GM12874 (cell line): ENCODE measurements at regions not wholly inside any gene's neighbourhood (a gene's known extent, or its start where the extent isn't known, plus 50 kb on each side); places are given as distances from the start of the nearest gene placed in this dataset.

Source experiments
- TF ChIP-seq, protein P1 (sequence below): IDR thresholded peaks from 2 replicates; pipeline ENCODE4 v1.5.1; 2011; ENCODE audit warnings: low read depth, mild to moderate bottlenecking, control low read depth, low read length, moderate library complexity; ENCODE audit not compliant: insufficient read depth

DNA sequence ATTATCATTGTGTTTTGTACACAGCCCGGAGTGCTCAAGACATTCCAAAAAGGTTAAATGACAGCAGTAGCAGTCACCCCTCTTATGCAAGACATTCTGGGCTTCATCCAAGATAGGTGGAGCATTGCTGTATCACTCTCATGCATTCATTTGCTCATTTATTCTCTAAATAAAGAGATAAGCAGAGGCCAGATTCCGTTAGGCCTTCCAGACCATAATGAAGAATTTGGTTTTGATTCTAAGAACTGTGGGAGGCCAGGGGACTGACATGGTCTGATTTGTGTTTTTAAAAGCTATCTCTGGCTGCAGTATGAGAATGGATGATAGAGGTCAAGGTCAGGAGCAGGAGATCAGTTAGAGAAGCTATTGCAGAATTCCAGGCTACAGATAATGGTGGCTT, 145.8 kb downstream of the KCNRG start:
- TF ChIP-seq, protein P1, sequence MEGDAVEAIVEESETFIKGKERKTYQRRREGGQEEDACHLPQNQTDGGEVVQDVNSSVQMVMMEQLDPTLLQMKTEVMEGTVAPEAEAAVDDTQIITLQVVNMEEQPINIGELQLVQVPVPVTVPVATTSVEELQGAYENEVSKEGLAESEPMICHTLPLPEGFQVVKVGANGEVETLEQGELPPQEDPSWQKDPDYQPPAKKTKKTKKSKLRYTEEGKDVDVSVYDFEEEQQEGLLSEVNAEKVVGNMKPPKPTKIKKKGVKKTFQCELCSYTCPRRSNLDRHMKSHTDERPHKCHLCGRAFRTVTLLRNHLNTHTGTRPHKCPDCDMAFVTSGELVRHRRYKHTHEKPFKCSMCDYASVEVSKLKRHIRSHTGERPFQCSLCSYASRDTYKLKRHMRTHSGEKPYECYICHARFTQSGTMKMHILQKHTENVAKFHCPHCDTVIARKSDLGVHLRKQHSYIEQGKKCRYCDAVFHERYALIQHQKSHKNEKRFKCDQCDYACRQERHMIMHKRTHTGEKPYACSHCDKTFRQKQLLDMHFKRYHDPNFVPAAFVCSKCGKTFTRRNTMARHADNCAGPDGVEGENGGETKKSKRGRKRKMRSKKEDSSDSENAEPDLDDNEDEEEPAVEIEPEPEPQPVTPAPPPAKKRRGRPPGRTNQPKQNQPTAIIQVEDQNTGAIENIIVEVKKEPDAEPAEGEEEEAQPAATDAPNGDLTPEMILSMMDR, result no peak

DNA sequence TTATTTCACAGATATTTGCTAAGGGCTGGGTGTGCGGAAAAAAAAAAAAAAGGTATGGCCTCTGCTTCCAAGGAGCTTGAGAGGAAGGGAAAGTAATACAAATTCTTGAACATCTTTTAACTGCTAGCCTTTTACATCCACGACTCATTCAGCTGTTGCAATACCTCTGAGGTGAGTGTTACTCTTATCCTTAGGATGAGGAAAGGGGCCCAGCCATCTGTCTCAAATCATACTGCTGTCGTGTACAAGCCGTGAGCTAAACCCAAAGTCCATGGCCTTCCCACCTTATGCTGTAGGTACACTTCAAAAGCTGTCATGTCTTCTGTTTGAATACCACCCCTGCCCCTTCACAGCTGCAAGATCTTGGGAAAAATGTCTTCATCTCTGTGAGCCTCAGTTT, 146.8 kb downstream of the KCNRG start:
- TF ChIP-seq, protein P1, result no peak

DNA sequence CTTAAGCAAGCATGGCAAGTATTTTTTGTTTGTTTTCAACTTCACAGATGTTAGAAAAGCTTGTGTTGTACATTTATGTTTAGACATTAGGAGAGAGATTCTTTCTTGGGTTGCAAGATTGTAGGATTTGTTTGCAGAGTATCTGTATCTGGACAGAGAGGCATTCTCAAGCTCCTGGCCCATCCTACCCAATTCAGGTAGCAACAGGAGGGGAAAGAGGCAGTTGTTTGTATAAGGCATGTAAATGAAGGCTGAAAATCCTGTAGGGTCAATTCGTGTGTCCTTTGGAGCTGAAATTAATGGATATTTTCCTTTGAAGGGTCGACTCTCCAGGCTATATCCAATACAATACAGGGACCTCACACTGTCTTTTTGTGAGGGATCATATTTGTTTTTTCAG, 147.3 kb downstream of the KCNRG start:
- TF ChIP-seq, protein P1, result no peak

DNA sequence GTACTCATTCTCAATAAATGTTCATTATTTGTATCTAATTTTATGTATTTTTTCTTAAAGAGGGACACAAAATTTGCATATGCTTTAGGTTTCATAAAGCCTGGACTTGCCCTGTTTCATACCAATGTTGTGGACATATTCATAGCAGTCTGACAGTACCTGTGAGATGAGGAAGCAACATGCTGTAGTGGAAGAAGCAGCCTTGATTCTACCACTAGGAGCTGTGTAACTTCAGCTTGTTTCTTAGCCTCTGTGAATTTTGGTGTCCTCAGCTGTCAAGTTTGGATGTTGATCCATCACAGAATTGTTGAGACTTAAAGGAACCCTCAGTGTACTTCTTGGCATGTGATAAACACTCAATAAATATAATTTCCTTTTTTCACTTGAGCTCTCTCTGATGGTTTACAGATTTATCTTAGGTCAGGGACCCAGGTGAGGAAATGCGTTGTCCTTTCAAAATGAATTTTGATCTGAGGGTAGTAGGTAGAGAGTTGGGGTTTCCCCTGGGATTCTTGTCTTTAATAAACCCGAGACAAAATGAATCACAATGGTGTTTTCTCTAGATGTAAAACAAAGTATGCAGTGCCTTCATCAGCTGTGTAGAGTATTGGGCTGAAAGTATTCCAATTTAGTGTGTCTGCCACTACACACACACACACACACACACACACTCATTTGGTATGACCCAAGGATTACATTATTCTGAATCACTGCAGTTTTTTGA, 152.1 kb downstream of the KCNRG start:
- TF ChIP-seq, protein P1, result no peak

DNA sequence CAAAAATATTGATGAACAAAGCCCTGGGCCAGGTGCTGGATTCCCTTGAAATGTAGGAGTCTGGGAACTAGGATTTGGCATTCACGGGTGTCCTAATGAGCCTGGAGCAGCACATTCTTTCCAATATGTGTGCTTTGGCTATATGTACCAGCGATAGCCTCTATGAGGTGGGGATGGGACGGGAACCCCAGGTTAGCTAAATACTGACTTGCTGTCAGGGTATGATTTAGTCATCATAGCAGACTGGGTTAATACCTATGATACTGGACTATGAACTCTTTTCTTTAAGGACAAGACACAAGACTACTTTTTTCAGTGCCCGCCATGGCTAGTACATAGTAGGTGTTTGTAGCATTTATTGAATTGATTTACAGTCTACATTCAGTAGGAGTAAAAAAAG, 152.7 kb downstream of the KCNRG start:
- TF ChIP-seq, protein P1, result no peak

DNA sequence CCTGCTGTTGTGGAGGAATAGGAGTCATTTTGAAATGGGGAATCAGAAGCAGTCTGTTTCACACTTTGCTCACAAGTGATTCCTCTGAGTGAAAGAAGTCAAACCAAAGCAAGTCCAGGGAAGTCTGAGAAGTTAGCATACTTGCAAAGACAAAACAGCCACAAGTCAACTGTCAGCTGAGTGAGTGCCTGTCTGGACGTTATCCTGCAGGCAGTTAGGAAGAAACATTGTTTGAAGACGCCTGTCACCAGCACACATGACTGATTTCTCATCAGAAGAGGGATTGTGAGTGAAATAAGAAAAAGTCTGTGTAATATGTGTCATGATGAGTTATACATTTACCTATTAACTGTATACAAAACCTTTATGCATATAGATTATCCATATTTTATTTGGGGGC, 153.5 kb downstream of the KCNRG start:
- TF ChIP-seq, protein P1, result no peak

DNA sequence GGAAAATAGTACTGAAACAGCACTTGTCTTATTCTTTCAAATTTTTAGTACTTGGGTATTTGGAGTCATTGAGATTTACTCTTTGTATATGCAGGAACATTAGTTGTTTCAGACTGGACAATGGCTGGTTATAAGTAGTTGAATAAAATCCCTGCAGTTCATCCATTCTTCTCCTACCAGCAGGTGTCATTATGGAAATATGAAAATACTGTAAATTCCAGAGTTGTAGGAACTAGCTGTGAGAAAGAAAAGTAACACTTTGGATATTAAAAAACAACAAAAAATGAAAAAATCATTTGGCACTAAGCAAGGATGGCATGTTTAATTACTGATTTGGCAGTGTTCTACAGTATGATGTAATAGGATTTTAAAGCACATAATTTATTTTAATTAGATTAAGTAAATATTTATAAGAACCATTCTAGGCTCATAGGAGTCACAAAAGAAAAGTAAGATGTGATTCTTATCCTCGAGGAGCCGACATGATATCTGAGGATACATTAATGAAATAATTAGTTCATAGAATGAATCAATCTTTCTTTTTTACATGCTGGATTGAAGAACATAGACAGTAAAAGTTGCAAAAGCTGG, 155.3 kb downstream of the KCNRG start:
- TF ChIP-seq, protein P1, result no peak
